ENCODE measurements at regions not wholly inside any gene's neighbourhood (a gene's known extent, or its start where the extent isn't known, plus 50 kb on each side); places are given as distances from the start of the nearest gene placed in this dataset.

- H3K27me3 ChIP-seq: peaks cover 0 to 84% (median 15%) of the 10 kb centered on the region in 7 donors
- H3K9me3 ChIP-seq: no peaks in the 10 kb centered on the region
- peak in 1 of 2 donors; percentile 1 for DNase-seq
- intact Hi-C loops (cut with DNase I): no loop called here
- ATAC-seq: no peak
- H3K4me1 ChIP-seq: peaks cover 0 to 5% (median 0%) of the 10 kb centered on the region in 9 donors
- H3K4me3 ChIP-seq: no peak overlapping the region
- H3K36me3 ChIP-seq: no peaks in the 10 kb centered on the region
- H3K27ac ChIP-seq: no peak overlapping the region
- 83 to 86% methylated on average over 23 of the region's 23 CpGs for WGBS, 2 donors
- TF ChIP-seq CTCF (IDR thresholded peaks at IDR 0.05): no peak
These were observed 120.3 kb upstream of the B3GAT1 start for GRCh38 chr11:134532131-134532920.

- H3K27me3 ChIP-seq: peaks cover 0 to 80% (median 13%) of the 10 kb centered on the region in 7 donors
- 65 to 67% methylated on average over 23 of the region's 23 CpGs for WGBS, 2 donors
- ATAC-seq (peak; percentile 15 to 78 (median 62)), DNase-seq (peak; percentile 18 to 40)
- H3K27ac ChIP-seq: no peak overlapping the region
- no peaks in the 10 kb centered on the region for H3K9me3 ChIP-seq
- no peaks in the 10 kb centered on the region for H3K36me3 ChIP-seq
- intact Hi-C loops (cut with DNase I): no loop called here
- peaks cover 0 to 5% (median 0%) of the 10 kb centered on the region in 9 donors for H3K4me1 ChIP-seq
- no peak overlapping the region for H3K4me3 ChIP-seq
- no peak for TF ChIP-seq CTCF (IDR thresholded peaks at IDR 0.05)
These were observed 119.5 kb upstream of the B3GAT1 start for GRCh38 chr11:134531327-134532130.

- WGBS, 2 donors: 75 to 78% methylated on average over 14 of the region's 14 CpGs
- intact Hi-C loops (cut with DNase I): no loop called here
- ATAC-seq (no peak), DNase-seq (peak in 1 of 2 donors; percentile 3)
- Histone ChIP-seq H3K27me3 (peaks cover 0 to 77% (median 8%) of the 10 kb centered on the region in 7 donors), H3K27ac (no peak overlapping the region), H3K4me1 (peaks cover 0 to 5% (median 0%) of the 10 kb centered on the region in 9 donors), H3K4me3 (no peak overlapping the region), H3K9me3 (no peaks in the 10 kb centered on the region), H3K36me3 (no peaks in the 10 kb centered on the region)
- no peak for TF ChIP-seq CTCF (IDR thresholded peaks at IDR 0.05)
These were observed 118.7 kb upstream of the B3GAT1 start for GRCh38 chr11:134530636-134531326.

Data from heart right ventricle (tissue), 16 donors.